Spinal cord (tissue), 9 donors: ENCODE measurements at regions not wholly inside any gene's neighbourhood (a gene's known extent, or its start where the extent isn't known, plus 50 kb on each side); places are given as distances from the start of the nearest gene placed in this dataset.

ENCODE experiments used
- DNase-seq, 6 donors: peaks; one replicate each; pipeline versions ENCODE4 v3.0.0 to v3.0.0-alpha.2; 2013 to 2015; ENCODE audit warnings: low spot score in 6 of 6, low read depth in 4 of 6
- H3K27ac ChIP-seq: one replicate; pipeline ENCODE4 v1.5.1; 2013; ENCODE audit warnings: low read depth, low read length, control low read depth
- H3K27me3 ChIP-seq: one replicate; pipeline ENCODE4 v1.6.1; 2013; ENCODE audit warnings: low read length; ENCODE audit not compliant: control insufficient read depth, insufficient read depth
- H3K36me3 ChIP-seq: one replicate; pipeline ENCODE4 v1.6.1; 2013; ENCODE audit warnings: low read length; ENCODE audit not compliant: control insufficient read depth, insufficient read depth
- H3K4me1 ChIP-seq: one replicate; pipeline ENCODE4 v1.6.1; 2013; ENCODE audit warnings: low read length; ENCODE audit not compliant: control insufficient read depth, insufficient read depth
- H3K4me3 ChIP-seq: one replicate; pipeline ENCODE4 v1.5.1; 2013; ENCODE audit warnings: low read depth, low read length, control low read depth
- H3K9me3 ChIP-seq: one replicate; pipeline ENCODE4 v1.6.1; 2013; ENCODE audit warnings: low read length; ENCODE audit not compliant: control insufficient read depth, insufficient read depth
- WGBS: methylation state at CpG from one replicate; pipeline ENCODE4 v1.1.5; 2013; ENCODE audit warnings: missing lambda C conversion rate; ENCODE audit not compliant: insufficient coverage; 5-methylcytosine and 5-hydroxymethylcytosine counted together
- donor health status: healthy.

DNA sequence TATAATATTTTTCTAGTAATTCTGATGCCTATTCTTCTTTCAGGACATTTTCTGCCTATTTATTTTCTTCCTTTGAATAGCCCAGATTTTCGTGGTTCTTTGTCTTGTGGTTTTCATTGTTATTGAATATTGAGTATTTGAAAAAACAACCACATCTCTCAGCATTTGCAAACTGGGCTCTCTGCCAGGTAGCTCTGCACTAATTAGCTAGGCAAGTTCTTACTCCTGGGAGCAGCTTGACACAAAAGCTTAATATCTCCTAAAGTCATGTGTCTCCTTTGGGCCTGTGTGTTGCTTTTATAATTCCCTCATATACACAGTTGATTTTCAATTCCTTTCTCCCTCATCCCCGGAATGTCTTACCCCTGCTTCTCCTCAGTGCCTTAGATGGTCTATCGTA is 413.5 kb upstream of the GRIA3 start:
- peak in 2 of 6 donors; percentile 27 to 34 for DNase-seq
- no peaks in the 10 kb centered on the region for H3K36me3 ChIP-seq
- WGBS, result 48% methylated on average over 2 of the region's 3 CpGs
- H3K27ac ChIP-seq, result no peak overlapping the region
- H3K4me1 ChIP-seq, result no peaks in the 10 kb centered on the region
- H3K4me3 ChIP-seq, result no peak overlapping the region
- H3K9me3 ChIP-seq, result no peaks in the 10 kb centered on the region
- no peaks in the 10 kb centered on the region for H3K27me3 ChIP-seq

DNA sequence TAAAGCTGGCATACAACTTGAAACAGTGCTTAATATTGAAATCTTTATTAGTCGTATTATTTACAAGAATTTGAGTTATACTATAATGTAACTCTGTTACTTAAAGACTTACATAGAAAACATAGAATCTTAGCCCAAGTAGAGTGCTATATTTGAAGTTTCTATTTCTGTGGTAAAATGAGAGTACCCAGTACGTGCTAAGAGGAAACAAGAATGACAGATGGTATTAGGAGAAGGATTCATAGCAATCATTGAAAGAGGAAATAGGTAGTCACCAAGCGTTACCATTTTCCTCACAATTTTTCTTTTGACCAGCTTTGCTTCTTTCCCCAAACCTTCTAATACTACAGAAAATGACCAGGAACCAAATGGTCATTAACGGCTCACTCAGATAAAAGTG is 412.1 kb upstream of the GRIA3 start:
- Histone ChIP-seq H3K27me3 (no peaks in the 10 kb centered on the region), H3K27ac (no peak overlapping the region), H3K36me3 (no peaks in the 10 kb centered on the region), H3K4me1 (no peaks in the 10 kb centered on the region), H3K9me3 (no peaks in the 10 kb centered on the region), H3K4me3 (no peak overlapping the region)
- WGBS, result no CpG with 5 or more reads among the region's 4 CpGs
- no peak for DNase-seq

DNA sequence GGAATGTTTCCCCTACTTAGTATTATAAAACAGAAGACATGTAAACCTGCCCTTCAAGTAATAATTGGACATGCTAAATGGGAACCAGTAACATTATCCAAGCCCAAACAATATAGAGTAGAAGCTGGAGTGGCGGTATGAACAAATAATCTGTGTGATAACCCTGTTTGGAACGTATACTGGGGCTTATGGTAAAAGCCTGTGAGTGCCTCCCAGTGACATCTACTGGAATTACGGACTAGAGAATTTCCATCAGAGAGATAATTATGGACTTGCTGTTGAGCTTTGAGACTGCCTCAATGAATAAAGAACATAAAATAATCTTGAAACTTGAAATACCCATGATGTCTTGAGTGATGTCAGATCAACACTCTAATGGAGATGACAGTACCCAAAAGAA is 406.3 kb upstream of the GRIA3 start:
- H3K27me3 ChIP-seq, result no peaks in the 10 kb centered on the region
- WGBS, result 40% methylated on average over 1 of the region's 3 CpGs
- H3K36me3 ChIP-seq, result no peaks in the 10 kb centered on the region
- DNase-seq, result no peak
- H3K4me1 ChIP-seq, result no peaks in the 10 kb centered on the region
- H3K4me3 ChIP-seq, result no peak overlapping the region
- no peaks in the 10 kb centered on the region for H3K9me3 ChIP-seq
- H3K27ac ChIP-seq, result no peak overlapping the region

DNA sequence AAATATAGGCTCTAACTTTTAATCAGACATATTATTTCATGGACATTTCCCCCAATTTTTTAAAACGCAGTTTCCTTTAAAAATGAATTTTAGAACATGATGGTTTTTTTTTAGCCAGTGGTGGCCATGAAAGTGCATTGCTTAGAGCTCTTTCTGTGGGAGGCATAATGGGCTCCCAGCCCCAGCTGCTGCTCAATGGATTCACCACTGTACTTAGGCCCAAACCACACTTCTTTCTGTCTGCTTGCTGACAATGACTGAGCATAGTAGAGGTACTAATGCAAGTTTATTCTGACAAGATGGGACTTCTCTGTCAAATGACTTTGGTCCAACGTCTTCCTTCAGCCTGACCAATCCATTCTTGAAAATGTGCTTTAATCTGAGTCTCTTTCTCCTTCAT is 400.2 kb upstream of the GRIA3 start:
- DNase-seq, result no peak
- Histone ChIP-seq H3K27ac (no peak overlapping the region), H3K4me3 (no peak overlapping the region), H3K27me3 (no peaks in the 10 kb centered on the region), H3K4me1 (no peaks in the 10 kb centered on the region), H3K36me3 (no peaks in the 10 kb centered on the region), H3K9me3 (no peaks in the 10 kb centered on the region)
- 63% methylated on average over 1 of the region's 2 CpGs for WGBS

DNA sequence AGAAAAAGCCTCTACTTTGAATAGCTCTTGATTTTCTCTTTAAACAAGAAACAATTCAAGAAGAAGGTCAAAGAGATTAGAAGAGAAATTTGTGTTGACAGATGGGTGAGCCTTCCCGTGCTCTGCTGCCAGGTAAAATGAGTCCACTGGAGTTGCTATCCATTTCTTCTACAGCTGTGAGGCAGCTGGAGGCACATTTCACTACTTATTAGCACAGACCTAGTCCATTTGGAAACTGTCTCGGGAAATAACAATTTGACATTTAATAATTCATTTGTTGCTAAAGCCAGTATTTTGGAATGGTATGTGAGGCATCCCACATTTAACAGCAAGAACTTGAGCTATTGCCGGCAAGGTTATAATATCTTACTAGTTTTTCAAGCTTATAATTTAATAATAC is 396.8 kb upstream of the GRIA3 start:
- DNase-seq, result no peak
- no peaks in the 10 kb centered on the region for H3K9me3 ChIP-seq
- H3K36me3 ChIP-seq, result no peaks in the 10 kb centered on the region
- no peaks in the 10 kb centered on the region for H3K27me3 ChIP-seq
- H3K27ac ChIP-seq, result no peak overlapping the region
- no CpG with 5 or more reads among the region's 3 CpGs for WGBS
- no peaks in the 10 kb centered on the region for H3K4me1 ChIP-seq
- H3K4me3 ChIP-seq, result no peak overlapping the region

DNA sequence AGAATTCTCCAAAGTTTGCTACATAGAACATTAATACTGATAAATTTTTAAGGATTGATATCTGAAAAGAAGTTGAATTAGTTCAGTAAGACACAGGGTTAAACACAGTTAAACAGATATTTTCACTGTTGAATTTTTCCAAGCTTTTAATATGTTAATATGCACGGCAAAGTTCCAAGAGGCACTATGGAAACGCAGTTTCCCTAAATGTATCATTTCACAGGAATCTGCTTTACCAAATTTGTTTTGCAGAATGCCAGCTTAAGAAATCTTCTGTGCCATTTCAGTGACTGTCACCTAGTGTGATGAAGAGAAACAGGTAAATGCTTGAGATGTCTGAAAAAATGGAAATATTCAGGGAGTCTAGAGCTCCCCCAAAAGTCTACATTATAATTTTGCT is 395.9 kb upstream of the GRIA3 start:
- WGBS, result no CpG with 5 or more reads among the region's 2 CpGs
- H3K4me3 ChIP-seq, result no peak overlapping the region
- H3K36me3 ChIP-seq, result no peaks in the 10 kb centered on the region
- no peaks in the 10 kb centered on the region for H3K9me3 ChIP-seq
- H3K4me1 ChIP-seq, result no peaks in the 10 kb centered on the region
- no peak overlapping the region for H3K27ac ChIP-seq
- H3K27me3 ChIP-seq, result no peaks in the 10 kb centered on the region
- DNase-seq, result peak in 1 of 6 donors; percentile 52

DNA sequence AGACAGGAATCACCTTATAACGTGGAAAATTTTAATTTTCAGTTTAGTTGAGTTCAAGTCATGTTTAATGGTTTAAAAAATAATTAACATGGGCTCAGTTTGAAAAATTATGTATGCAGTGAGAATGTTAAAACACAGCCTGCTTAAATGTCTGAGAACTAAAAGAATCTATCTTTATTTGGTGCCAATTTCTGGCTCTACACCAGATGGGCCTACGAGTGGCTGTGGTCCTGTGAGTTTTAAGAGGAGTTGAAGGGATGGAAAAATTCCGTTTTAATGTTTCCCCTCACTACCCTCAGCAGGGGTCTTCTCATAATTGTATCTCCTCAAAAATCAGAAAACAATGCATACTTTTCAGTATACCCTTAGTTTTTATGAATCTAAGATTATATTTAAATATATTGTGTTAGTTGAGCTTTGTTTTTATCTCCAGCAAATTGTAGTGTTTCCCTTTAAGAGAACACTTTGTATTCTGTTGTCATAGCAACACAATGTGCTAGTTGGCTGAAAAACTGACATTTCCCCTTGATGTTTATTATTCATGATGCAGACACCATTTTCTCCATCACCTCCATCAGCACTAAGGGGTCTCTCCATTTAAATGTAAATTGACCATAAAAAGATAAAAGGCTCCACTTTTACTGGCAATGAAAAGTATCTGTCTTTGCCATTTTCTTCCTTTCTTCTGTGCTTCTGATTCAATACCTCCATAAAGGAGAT is 393.5 kb upstream of the GRIA3 start:
- Histone ChIP-seq H3K4me3 (no peak overlapping the region), H3K27me3 (no peaks in the 10 kb centered on the region), H3K9me3 (no peaks in the 10 kb centered on the region), H3K36me3 (no peaks in the 10 kb centered on the region), H3K4me1 (no peaks in the 10 kb centered on the region), H3K27ac (no peak overlapping the region)
- WGBS, result no CpG with 5 or more reads among the region's 3 CpGs
- DNase-seq, result peak in 3 of 6 donors; percentile 12 to 76 (median 60)

DNA sequence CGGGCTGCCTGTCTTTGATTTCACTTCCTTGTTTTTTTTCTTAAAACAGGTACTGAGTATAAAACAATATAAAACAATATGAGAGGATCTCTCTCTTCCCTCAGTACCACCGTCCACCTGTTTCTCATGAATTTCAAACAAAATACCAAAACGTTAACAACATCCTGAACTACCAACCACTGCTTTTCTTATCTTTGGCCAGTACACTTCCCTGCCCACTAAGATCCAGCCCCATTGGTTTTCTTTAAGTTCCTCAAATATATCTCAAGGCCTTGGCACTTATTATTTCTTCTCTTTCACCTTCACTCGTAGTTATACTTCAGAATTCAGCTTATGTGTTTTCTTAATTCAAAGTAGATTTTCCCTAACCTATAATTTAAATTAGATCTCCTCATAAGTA is 370.2 kb upstream of the GRIA3 start:
- WGBS, result 71% methylated on average over 2 of the region's 4 CpGs

DNA sequence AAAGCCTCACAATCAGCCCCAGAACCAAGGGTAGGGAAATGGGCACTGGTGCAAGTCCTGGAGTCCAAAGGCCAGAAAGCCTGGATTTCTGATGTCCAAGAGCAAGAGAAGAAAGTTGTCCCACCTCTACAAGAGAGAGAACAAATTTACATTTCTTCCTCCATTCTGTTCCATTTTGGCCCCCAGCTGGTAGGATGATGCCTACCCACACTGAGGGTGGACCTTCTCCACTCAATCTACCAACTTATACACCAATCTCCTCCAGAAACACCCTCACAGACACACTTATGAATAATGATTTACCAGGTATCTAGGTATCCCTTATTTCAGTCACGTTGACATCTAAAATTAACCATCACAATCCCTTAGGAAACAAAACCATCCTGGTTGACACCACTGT is 367.8 kb upstream of the GRIA3 start:
- H3K9me3 ChIP-seq, result peaks cover 2% of the 10 kb centered on the region
- H3K36me3 ChIP-seq, result no peaks in the 10 kb centered on the region
- no peaks in the 10 kb centered on the region for H3K27me3 ChIP-seq
- H3K4me1 ChIP-seq, result no peaks in the 10 kb centered on the region
- H3K27ac ChIP-seq, result no peak overlapping the region
- DNase-seq, result no peak
- no CpG with 5 or more reads among the region's 1 CpG for WGBS
- H3K4me3 ChIP-seq, result no peak overlapping the region

More for the DNA sequence above, 370.2 kb upstream of the GRIA3 start:
- H3K27ac ChIP-seq, result no peak overlapping the region
- H3K36me3 ChIP-seq, result no peaks in the 10 kb centered on the region
- DNase-seq, result no peak
- no peaks in the 10 kb centered on the region for H3K27me3 ChIP-seq
- H3K4me3 ChIP-seq, result no peak overlapping the region
- H3K9me3 ChIP-seq, result peaks cover 2% of the 10 kb centered on the region
- H3K4me1 ChIP-seq, result no peaks in the 10 kb centered on the region

DNA sequence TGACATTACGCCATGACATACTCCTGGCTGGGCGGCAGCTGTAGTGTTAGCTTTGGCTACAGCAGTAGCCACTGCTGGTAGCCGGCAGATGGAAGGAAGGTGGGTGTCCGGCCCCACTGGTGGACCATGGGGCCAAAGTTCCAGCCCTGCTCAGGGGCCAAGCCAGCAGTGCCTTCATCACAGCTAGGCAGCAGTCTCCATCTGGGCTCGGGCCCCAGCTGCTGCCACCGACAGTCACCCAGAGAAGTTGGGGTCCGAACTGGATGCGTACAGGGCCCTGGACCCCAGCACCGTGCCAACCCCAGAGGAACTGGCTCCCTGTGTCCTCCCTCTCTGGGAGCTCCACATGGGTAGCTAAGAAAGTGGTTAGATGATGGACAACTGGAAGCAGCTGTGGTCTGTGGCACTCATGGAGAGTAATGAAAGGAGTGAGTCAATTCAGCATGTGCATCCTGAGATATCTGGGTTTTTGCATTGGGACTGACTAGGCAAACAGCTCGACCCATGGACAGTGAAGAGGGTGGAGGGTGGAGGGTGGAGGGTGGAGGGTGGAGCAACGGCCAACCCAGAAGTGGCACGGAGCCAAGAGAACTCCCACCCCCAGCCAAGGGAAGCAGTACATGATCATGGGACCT is 366.6 kb upstream of the GRIA3 start:
- 91% methylated on average over 10 of the region's 12 CpGs for WGBS
- no peaks in the 10 kb centered on the region for H3K36me3 ChIP-seq
- DNase-seq, result no peak
- H3K4me1 ChIP-seq, result no peaks in the 10 kb centered on the region
- peaks cover 3% of the 10 kb centered on the region for H3K9me3 ChIP-seq
- H3K27me3 ChIP-seq, result no peaks in the 10 kb centered on the region
- no peak overlapping the region for H3K4me3 ChIP-seq
- no peak overlapping the region for H3K27ac ChIP-seq
